Forelimb muscle (tissue), 1 donor: ENCODE measurements at regions not wholly inside any gene's neighbourhood (a gene's known extent, or its start where the extent isn't known, plus 50 kb on each side); places are given as distances from the start of the nearest gene placed in this dataset.

Experiments
- DNase-seq: peaks from one replicate; pipeline ENCODE4 v3.0.0-alpha.2; 2013; ENCODE audit warnings: low read depth

- DNase-seq, result no peak
Observed at GRCh38 chr13:47064381-47064780, 167.5 kb upstream of the HTR2A start.

- DNase-seq, result no peak
Observed at GRCh38 chr13:47049276-47049989, 152.6 kb upstream of the HTR2A start.

GRCh38 chr13:47046706-47047105, 149.9 kb upstream of the HTR2A start:
- DNase-seq, result no peak

GRCh38 chr13:47044842-47045241, 148.0 kb upstream of the HTR2A start:
- DNase-seq, result no peak

- no peak for DNase-seq
Observed at GRCh38 chr13:47039106-47039505, 142.3 kb upstream of the HTR2A start.

DNA sequence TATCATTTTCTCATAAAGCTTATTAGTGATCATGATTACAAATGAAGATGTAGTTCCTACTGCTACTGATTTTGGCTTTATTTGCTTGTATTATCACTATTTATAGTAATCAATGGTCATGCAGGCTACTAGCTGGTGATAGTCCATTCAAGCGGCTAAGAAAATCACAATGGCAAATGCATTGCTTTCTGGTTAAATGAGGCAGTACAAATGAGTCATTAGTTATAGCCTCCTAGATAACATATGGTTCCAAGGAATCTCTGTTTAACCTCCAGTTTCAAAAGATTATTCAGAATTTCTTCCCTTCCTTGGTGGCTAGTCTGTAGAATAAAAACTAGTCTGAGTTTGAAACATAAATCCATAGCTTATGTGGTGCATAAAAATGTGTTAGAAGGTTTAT, 141.3 kb upstream of the HTR2A start:
- no peak for DNase-seq

DNA sequence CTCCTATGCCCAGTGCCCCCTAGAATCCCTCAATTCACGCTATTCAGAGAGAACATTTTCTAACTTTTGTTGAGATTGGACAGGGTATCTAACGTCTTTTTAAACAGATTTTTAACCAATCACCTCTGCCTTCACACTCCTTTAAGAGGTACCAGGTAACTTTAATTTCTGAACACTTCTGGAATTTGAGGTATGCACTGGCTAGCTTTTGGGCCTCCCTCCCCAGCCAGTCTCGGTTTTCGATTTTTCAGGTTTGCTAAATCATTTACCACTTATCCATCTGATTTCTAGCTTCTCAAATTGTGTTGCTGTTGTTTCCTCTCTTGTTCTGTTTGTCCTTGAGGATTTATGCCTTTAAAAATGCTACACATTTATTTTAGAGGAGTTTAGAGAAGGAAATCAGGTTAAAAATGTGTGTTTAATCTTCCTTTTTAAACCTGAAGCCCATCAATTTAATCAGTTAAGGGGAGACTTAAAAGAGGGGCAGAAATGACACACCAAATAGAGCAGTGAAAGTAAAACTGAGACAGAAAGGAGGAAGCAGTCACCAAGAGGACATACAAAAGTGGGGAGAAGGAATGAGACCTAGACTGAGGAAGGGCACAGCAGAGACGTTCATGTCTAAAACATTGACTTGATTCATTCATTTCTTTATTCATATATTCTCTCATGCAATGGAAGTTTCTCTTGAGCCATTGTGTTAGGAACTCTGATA, 139.6 kb upstream of the HTR2A start:
- no peak for DNase-seq

DNA sequence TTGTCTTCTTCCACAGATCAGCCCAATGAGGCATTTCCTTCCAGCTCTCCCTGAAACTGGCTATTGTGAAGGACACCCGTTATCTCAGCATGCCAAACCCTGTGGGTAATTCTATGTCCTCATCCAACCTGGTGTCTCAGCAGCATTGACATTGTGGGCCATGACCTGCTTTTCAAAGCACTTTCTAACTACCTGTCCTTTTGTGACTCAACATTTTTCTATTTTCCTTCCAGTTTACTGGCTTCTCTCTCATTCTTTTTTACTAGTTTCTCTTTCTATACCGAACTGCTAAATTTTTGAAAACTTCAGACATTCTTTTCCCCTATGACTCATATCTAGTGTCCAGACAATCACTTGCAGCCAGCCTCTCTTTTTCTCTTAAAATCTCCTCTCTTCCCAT, 136.4 kb upstream of the HTR2A start:
- DNase-seq, result no peak

DNA sequence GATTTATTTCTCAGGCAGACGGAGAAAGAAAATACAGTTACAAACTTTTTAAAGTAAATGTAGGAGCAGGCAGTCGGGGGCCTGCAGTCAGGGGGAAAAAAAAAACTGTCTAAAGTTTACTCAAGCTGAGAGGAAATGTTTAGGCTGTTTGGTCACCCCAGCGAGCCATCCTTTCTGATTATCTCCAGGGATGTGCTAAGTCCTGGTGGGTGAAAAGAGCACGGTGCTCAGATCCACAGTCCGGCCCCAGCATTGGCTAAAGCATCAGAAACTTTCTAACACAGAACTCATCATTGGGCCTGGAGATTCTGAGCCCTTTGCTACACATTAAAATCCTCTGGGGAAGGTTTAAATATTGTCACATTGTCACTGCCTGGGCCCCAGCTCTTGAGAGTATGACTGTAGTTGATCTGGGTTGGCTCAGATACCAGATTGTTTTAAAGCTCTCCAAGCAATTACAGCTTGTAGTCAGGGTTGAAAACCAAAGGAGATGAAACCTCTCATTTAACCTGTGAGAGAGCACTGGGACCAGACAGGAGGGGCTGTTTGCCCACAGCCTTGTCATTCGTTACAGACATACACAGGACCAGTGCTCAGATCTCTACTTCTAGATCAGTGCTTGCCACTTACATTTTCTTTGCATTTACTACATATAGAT, 131.1 kb upstream of the HTR2A start:
- DNase-seq, result no peak

- DNase-seq, result no peak
Observed at GRCh38 chr13:47025791-47026447, 129.1 kb upstream of the HTR2A start.

DNA sequence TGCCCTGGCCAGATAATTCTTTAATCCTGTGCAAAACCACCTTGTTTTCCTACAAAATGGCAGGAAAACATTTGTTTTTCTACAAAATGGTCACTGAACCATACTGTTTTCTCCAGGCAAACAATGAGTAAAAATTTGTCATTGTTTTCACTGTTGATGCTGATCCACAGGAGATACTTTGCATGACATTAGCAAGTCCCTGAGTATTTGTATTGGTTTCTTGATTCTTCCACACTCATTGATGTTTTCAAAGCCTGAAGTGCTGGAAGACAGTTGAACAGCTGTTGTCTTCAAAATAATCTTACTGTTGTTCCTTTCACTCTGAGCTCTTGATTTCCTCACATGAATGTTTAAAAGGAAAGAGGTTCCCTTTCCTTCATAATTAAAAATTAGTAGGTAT, 123.1 kb upstream of the HTR2A start:
- no peak for DNase-seq

GRCh38 chr13:47017476-47017875, 120.6 kb upstream of the HTR2A start:
- no peak for DNase-seq

DNA sequence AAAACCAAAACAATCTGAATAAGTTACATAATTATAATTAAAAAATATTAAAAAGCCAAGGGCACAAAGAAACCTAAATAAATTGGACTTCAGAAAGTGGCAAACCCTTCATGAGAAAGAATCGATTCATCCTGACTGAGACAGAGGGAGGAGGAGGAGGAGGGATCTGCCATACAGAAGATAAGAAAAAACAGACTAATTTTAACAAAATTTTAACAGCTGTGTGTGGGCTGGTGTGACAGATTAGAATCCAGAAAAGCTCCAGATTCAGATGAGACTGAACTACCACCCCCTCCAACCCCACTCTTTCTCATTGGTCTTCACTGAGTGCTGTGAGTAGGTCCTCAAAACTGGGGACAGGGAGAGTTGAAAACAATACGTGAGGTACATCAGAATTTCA, 111.5 kb upstream of the HTR2A start:
- no peak for DNase-seq

DNA sequence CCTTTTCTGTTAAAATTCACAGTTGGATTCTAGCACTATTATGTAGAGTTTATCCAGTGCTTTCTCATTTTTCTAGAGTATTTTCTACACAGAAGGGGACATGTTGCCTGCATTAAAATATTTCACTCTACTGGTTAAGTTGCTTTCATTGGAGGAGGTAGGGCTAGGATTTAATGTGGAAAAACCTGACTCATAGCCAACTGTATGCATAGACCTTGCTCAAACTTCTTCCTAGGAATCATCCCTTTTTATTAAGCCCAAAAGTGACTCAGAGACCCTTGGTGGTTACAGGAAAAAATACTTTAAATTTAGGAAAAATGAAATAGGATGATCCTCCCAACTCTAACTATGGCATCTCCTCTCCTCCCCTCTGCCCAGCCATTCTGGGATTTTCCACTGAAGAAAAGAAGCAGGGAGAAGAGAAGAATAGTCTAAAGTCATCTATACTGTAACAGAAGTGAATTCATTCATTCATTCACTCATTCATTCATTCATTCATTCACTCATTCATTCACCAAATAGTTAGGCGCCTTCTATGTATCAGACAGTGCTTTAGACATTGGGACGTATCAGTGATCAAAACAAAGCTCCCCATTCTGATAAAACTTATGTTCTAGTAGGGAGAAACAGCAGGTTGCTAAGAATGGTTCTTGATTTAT, 109.0 kb upstream of the HTR2A start:
- no peak for DNase-seq

DNA sequence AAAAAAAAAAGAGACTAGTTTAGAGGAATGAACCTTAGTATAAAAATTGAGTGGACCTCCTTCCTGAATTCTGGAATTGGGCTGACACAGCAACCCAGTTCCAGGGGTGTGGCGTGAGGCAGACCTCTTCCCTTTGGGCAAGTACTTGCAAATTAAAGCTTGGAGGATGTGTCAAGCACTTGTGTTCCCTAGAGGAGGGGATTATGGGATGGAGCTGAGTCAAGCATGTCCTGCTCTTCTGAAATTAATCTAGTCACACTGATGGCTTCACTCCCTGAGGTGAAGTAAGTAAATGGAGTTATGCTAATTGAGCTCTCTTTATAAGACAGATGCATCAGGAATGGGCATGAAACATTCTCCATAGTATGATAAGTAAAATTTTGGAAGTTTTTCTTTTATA, 107.7 kb upstream of the HTR2A start:
- DNase-seq, result no peak

DNA sequence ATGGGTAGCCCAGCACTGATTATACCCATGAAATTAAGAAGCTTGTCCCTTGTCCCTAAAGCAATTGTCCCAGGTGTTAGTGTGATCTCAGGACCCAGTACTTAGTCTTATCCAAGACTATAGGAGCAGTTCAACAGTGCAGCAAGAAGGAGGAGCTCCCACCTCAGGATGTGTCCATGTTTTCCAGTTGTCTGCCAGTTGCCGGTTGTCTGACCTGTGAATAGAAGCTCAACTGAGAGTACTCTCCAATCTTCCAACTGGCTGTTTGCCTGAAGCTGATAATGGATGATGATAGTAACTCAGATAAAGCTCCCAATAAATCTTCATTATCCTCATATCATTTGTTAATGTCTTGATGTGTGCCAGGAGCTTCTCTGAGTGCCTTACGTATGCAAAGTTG, 107.2 kb upstream of the HTR2A start:
- no peak for DNase-seq

- no peak for DNase-seq
Observed at GRCh38 chr13:47000165-47000564, 103.3 kb upstream of the HTR2A start.

DNA sequence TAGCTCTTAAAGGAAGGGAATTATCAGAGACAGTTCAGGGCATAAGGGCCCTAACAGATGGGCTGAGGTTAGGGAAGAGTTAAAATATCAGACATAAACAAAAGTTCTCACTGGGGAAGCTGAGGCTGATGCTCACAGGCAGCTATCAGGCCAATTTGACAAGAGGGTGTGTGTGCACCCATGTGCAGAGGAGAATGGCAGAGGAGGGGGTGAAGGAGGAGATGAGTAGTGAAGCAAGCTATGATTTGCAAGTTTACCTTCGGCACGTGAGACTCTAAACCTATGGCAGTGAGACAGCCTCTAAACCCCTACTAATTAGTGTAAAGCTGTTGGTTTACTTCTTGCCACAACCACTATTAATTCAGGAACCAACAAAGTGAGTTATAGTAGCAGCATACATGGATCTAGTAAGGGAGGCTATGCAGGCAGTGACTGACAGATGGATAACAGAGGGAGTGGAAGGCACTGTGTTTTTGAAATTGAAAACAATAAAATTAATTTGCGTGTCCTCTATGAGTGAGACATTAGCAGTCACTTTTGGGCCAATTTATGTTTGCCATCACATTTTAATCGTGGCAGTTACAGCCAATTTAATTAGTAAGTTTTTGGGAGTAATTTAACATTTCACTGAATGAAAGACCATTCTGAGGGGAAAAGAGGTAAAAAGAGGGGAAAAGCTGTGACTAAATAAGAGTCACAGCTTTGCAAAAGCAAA, 99.6 kb upstream of the HTR2A start:
- no peak for DNase-seq

- DNase-seq, result no peak
Observed at GRCh38 chr13:46995874-46996273, 99.0 kb upstream of the HTR2A start.

GRCh38 chr13:46994492-46994891, 97.6 kb upstream of the HTR2A start:
- DNase-seq, result no peak

- no peak for DNase-seq
Observed at GRCh38 chr13:46992383-46992952, 95.6 kb upstream of the HTR2A start.
